Activated CD8-positive, alpha-beta memory T cell treated with anti-CD3 and anti-CD28 coated beads, Interleukin-2, amount 50 U/mL, for 48 hours (primary cell): ENCODE measurements at regions not wholly inside any gene's neighbourhood (a gene's known extent, or its start where the extent isn't known, plus 50 kb on each side); places are given as distances from the start of the nearest gene placed in this dataset.
"Not testable (repeated sequence)": the region's sequence is repeated elsewhere in the genome, so short reads cannot be mapped to it uniquely, and the experiment has no call there.

Experiments
- DNase-seq: peaks from one replicate; pipeline ENCODE4 v3.0.0-alpha.2; 2020

- DNase-seq = not testable (repeated sequence)
Observed at GRCh38 chr17:26881195-26881594, 412.7 kb upstream of the WSB1 start.

GRCh38 chr17:26882097-26882761, 411.7 kb upstream of the WSB1 start:
- not testable (repeated sequence) for DNase-seq

GRCh38 chr17:26883878-26884740, 409.8 kb upstream of the WSB1 start:
- not testable (repeated sequence) for DNase-seq

- DNase-seq = not testable (repeated sequence)
Observed at GRCh38 chr17:26884741-26885059, 409.2 kb upstream of the WSB1 start.

GRCh38 chr17:26885244-26885970, 408.5 kb upstream of the WSB1 start:
- DNase-seq = peak; percentile 51
